SW 1271 (cell line): ENCODE measurements at regions not wholly inside any gene's neighbourhood (a gene's known extent, or its start where the extent isn't known, plus 50 kb on each side); places are given as distances from the start of the nearest gene placed in this dataset.
"Not testable (repeated sequence)": the region's sequence is repeated elsewhere in the genome, so short reads cannot be mapped to it uniquely, and the experiment has no call there.

ENCODE experiments used
- DNase-seq, 2 experiments: peaks; one replicate each; lab custom pipeline; 2025; lab: John Stamatoyannopoulos, UW

GRCh38 chr9:87410047-87411005 is 87.3 kb upstream of the DAPK1 start:
- DNase-seq = not testable (repeated sequence)

- DNase-seq = no peak
Observed at GRCh38 chr9:87420884-87421283, 76.8 kb upstream of the DAPK1 start.

GRCh38 chr9:87421734-87422133 is 75.9 kb upstream of the DAPK1 start:
- DNase-seq = no peak

GRCh38 chr9:87422999-87423398 is 74.7 kb upstream of the DAPK1 start:
- DNase-seq = no peak

- not testable (repeated sequence) for DNase-seq
Observed at GRCh38 chr9:87423885-87424284, 73.8 kb upstream of the DAPK1 start.

GRCh38 chr9:87425202-87425601 is 72.5 kb upstream of the DAPK1 start:
- no peak for DNase-seq

- no peak for DNase-seq
Observed at GRCh38 chr9:87427851-87428506, 69.7 kb upstream of the DAPK1 start.

- DNase-seq = no peak
Observed at GRCh38 chr9:87428659-87429058, 69.0 kb upstream of the DAPK1 start.

GRCh38 chr9:87431837-87432236 is 65.8 kb upstream of the DAPK1 start:
- DNase-seq = no peak

GRCh38 chr9:87433853-87434252 is 63.8 kb upstream of the DAPK1 start:
- DNase-seq = no peak

- no peak for DNase-seq
Observed at GRCh38 chr9:87434366-87434765, 63.3 kb upstream of the DAPK1 start.

GRCh38 chr9:87435189-87435880 is 62.3 kb upstream of the DAPK1 start:
- DNase-seq = no peak

- DNase-seq = no peak
Observed at GRCh38 chr9:87436716-87437115, 61.0 kb upstream of the DAPK1 start.

GRCh38 chr9:87437966-87438365 is 59.7 kb upstream of the DAPK1 start:
- no peak for DNase-seq

- no peak for DNase-seq
Observed at GRCh38 chr9:87441251-87441650, 56.4 kb upstream of the DAPK1 start.

GRCh38 chr9:87442451-87442850 is 55.2 kb upstream of the DAPK1 start:
- DNase-seq = no peak

GRCh38 chr9:87443006-87443405 is 54.7 kb upstream of the DAPK1 start:
- DNase-seq = no peak

- DNase-seq = no peak
Observed at GRCh38 chr9:87443461-87443860, 54.2 kb upstream of the DAPK1 start.

GRCh38 chr9:87445646-87446045 is 52.0 kb upstream of the DAPK1 start:
- peak in 1 of 2 experiments; percentile 31 for DNase-seq

GRCh38 chr9:87446527-87446926 is 51.1 kb upstream of the DAPK1 start:
- no peak for DNase-seq

GRCh38 chr9:87447547-87448432 is 49.9 kb upstream of the DAPK1 start:
- no peak for DNase-seq
